Right renal pelvis (tissue), 4 donors: ENCODE measurements at regions not wholly inside any gene's neighbourhood (a gene's known extent, or its start where the extent isn't known, plus 50 kb on each side); places are given as distances from the start of the nearest gene placed in this dataset.

Experiments used
- DNase-seq, 4 donors: peaks; one replicate each; pipeline ENCODE4 v3.0.0-alpha.2; 2013; ENCODE audit warnings: low read depth in 4 of 4, low spot score in 3 of 4, missing footprints in 1 of 4

DNA sequence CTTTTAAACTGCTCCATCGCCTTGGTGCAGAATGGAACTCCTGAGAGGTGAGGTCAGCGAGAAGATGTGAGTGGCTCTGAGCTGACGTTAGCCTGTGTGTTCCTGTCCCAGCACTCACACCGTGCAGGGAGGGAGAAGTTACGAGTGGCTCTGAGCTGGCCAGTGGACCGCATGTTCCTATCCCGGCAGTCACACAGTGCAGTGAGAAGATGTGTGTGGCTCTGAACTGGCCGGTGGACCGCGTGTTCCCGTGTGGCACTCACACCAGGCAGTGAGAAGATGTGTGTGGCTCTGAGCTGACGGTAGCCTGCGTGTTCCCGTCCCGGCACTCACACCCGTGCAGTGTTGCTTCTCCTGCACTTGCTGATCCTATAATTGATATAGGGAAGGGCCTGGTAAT is 59.9 kb downstream of the VCPKMT start:
- DNase-seq: no peak

DNA sequence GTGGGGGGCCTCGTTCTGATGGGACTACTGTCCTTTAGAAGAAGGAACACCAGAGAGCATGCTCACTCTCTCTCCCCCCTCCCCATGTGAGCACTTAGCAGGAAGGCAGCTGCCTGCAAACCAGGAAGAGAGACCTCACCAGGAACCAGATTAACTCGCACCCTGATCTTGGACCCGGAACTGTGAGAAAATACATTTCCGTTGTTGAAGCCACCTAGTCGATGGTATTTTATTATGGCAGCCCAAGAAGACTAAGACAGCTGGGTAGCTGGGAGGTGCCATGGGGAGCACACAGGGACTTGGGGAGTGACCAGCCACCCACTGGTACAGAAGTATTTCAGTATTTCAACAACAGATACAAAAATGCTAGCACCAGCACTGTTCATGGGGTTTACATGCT is 59.0 kb downstream of the VCPKMT start:
- no peak for DNase-seq

DNA sequence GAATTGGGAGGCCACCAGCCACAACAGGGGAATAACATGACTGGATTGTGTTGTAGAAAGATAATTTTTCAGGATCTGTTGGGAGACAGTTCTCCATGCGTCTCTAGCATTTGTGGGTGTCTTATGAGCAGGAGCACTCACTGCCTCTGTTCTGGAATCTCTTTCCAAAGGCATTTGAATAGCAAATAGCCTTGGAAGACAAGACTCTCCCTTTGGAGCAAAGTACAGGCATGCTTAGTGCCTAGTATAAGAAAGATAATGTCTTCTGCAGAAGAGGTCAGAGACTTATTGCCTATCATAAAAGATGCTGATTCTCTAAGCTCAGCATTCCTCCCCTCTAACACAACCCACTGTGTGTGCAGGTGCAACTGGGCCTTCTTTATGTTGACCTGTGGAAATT is 58.3 kb downstream of the VCPKMT start:
- no peak for DNase-seq
